PC-3 (cell line): ENCODE measurements at regions not wholly inside any gene's neighbourhood (a gene's known extent, or its start where the extent isn't known, plus 50 kb on each side); places are given as distances from the start of the nearest gene placed in this dataset.

Experiments
- CTCF ChIP-seq: fragments of 300-600 bp; sonication (generic); conservative IDR thresholded peaks from 2 replicates; pipeline ENCODE4 v1.5.1; 2017; ENCODE audit warnings: antibody characterized with exemption, low read depth, mild to moderate bottlenecking, low read length
- EZH2 ChIP-seq: fragments of 300-600 bp; sonication (generic); IDR thresholded peaks from one replicate; pipeline ENCODE4 v1.6.1; 2017; ENCODE audit warnings: antibody characterized with exemption, mild to moderate bottlenecking, low read length; ENCODE audit not compliant: unreplicated experiment
- EZH2phosphoT487 ChIP-seq: fragments of 300-600 bp; sonication (generic); IDR thresholded peaks from 2 replicates; pipeline ENCODE4 v1.6.1; 2018; ENCODE audit warnings: mild to moderate bottlenecking, antibody characterized with exemption, low read length, borderline replicate concordance

GRCh38 chr14:51444353-51445000 lies 204.4 kb downstream of the TMX1 start:
- TF ChIP-seq CTCF (no peak), EZH2phosphoT487 (no peak), EZH2 (no peak)
